Stimulated activated CD4-positive, alpha-beta T cell treated with anti-CD3 and anti-CD28 coated beads, Interleukin-2, amount 100 ng/mL, for 24 hours (primary cell): ENCODE measurements at regions not wholly inside any gene's neighbourhood (a gene's known extent, or its start where the extent isn't known, plus 50 kb on each side); places are given as distances from the start of the nearest gene placed in this dataset.

Source experiments
- DNase-seq, 2 donors: peaks; one replicate each; pipeline ENCODE4 v3.0.0-alpha.2; 2020

DNA sequence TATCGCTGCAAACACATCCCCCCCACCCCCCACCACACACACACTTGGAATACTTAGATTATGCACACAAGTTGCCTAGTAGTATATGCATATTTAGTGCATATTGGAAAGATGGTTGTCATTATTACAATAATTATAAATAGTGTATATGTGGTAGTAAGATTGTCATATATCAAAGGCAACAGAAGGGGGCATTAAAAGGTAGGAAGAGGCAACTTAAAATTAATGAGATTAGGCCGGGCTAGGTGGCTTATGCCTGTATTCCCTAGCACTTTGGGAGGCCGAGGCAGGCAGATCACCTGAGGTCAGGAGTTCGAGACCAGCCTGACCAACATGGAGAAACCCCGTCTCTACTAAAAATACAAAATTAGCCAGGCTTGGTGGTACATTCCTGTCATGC is 52.1 kb downstream of the GSC start:
- no peak for DNase-seq

DNA sequence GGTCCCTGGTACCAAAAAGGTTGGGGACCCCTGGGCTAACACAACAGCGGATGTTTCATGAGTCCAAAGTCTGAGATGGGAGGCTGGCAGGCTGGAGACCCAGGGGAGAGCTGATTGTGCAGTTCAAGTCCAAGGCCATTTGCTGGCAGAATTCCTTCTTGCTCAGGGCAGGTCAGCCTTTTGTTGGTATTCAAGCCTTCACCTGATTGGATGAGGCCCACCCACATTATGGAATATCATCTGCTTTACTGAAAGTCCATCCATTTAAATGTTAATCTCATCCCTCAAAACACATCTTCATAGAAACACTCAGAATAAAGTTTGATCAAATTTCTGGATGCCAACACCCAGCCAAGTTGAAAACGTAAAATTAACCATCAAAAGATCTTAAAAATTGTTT is 52.9 kb downstream of the GSC start:
- no peak for DNase-seq

DNA sequence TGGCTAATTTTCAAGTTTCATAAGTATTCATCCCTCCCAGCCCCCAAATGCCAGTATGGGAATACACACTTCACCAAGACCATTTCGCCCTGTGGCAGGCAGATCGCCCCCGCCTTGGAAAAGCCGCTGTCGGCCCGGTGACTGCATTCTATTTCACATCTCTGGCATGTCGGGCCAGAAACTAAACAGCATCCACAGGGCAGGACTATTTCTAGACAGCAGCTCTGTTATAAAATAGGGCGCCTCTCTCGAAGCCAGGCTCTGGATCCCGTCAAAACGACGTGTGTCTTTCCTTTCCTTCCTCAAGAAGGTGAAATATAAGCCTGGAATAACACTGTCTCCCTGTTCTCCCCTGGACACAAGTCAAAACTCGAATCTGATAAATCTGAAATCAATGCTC is 56.8 kb downstream of the GSC start:
- no peak for DNase-seq

DNA sequence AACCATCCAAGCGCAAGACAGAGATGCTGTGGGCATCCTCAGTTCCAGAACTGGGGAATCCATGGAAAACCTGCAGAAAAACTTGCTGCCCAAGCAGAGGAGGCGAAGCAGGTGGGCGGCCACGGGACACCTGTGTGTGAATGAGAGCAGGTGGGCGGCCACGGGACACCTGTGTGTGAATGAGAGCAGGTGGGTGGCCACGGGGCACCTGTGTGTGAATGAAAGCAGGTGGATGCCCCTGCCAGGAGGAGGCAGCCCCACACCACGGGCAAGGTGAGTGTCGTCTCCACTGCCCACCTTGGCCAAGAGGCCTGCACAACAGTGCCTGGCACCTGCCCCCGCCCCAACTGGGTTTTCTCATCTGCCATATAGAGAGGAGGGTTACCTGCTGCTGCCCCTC is 59.2 kb downstream of the GSC start:
- DNase-seq: no peak

DNA sequence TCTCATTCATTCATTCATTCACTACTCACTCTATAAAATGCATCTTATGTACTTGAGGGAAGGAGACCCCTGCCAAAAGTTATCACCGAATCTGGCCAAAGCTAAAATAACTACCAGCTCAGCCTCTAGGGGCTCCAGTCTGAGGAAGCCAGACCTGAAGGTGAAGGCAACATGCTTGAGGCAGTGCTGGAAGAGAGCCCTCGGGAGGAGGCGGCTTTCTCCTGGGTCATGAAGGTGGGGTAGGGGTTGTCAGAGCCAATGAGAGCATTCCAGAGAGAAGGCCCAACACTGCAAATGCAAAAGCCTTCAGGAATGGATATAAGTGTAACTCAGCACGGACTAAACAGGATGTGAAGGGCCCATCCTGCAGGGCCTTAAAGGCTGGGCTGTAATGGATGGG is 62.4 kb downstream of the GSC start:
- no peak for DNase-seq

DNA sequence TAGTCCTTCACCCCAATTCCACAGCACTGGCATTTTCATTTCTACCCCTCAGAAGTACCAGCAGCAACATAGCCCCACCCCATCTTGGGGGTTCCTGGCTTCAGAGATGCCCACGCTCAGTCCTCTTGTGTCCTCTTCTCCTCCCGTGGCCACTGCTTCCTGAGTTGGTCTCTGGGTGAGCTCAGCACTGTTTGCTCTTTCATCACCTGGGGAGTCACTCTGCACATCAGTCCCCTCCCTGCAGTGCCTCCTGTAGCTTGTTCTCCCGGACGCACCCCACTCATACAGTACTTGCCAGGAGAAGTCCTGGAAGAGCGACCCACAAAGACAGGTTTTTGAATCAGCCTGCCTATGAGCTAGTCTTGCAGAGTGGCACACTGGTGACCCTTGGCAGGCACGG is 63.8 kb downstream of the GSC start:
- no peak for DNase-seq

DNA sequence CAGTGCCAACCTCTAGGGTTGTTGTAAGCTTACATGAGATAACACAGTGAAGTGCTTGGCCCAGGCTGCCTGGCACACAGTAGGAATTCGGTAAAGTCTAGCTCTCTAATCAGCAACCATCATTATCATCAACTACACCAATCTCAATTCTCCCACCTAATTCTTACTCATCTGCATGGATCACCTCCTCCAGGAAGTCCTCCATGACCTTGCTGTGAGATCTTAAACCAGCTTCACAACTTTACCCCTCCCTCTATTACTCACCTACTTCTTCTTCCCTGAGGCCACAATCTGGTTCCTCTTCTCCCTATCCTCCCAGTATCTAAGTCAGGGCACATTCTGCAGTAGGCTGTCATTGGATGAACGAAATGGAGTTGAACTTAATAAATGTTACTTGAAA is 67.3 kb downstream of the GSC start:
- no peak for DNase-seq

DNA sequence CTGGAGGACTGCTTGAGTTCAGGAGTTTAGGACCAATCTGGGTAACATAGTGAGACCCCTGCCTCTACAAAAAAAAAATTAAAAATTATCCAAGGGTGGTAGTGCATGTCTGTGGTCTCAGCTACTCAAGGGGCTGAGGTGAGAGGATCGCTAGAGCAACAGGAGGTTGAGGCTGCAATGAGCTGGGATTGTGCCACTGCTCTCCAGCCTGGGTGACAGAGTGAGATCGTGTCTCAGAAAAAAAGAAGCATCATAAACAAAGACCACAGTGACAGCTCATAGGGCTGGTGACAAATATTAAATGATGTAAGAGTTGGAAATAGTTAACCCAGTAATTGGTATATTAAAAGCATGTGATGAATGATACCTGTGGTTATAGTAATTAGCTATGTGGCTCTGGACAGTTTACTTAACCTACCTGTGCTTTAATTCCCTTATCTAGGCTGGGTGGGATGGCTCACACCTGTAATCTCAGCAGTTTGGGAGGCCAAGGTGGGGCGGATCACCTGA is 68.0 kb downstream of the GSC start:
- no peak for DNase-seq

DNA sequence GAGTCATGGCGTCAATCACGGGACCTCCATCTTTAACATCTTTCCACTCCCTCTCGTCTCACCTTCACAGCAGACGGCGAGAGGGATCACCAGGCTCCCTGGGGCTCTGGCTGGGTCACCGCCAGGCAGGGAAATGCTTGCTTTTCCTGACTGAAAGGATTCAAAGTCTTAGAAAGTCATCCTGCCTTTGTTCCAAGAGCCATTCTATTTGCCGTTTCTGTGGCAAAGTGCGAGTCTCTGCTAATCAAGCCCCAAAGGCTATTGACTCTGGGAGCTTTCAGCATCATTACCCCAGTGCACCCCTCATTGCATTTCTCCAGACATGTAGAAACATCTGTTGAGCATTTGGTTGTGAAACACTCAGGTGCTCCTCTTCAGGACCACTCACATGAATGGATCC is 69.6 kb downstream of the GSC start:
- no peak for DNase-seq

DNA sequence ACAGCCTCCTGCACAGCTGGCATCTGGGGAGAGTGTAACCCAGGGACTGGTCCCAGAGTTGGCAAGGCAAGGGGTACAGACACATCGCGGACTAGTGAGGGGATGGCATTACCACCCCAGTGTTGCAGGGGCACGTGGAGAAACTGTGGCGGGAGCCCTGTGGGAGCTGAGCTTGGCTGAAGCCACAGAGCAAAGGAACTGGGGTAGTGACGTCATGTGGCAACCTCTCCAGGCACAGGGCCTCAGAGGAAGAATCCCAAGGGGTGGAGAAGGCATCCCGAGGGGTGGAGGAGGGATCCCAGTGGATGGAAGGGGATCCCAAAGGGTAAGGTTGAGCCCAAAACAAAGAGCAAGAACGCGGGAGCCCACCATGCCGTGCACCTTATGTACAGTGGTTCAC is 70.1 kb downstream of the GSC start:
- no peak for DNase-seq

DNA sequence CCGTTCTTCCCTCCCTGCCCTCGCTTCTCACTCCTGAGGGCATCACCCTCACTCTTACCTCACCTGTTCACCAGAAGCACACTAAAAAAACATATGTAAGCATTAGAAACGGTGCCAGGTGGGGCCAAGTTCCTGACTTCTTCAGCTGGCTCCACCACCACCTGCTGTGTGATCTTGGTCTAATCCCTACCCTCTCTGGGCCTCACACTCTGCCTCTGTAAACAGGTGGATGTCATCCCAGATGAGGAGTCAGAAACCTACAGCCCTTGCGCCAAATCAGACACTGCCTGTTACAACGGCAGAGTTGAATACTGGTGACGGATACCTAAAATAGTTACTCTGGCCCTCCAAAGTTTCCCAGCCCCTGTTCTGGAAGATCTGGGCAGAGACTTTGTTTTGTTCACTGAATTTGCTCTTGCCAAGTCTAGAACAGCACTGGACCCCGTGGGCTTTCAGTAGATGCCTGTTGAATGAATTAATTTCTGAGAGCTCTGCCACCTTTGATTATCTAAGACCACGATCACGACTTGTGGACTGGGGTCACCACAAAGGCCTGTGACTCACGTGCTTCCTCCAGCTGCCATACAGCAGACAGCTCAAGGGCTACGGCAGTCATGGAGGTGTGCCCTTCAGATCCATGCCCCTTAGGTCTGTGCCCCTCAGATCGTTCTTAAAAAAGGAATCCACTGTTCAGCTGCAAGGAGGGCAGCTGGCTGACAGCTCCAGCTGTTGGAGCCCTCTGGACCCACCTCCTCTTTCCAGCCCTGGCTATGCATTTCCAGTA is 71.9 kb downstream of the GSC start:
- DNase-seq: no peak

DNA sequence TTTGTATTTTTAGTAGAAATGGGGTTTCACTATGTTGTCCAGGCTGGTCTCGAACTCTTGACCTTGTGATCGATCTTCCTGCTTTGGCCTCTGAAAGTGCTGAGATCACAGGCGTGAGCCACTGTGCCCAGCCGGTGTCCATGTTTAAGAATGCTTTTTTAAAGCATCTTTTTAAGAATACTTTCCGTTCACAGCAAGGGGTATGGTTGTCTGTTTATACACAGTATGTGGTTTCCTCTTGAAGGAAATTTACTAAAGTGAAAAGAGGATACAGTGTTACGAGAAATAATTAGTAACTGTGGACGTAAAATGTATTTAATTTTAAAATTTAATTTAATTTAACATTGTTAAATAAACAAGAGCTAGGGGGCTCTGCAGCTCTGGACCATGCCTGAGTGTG is 73.4 kb downstream of the GSC start:
- no peak for DNase-seq

DNA sequence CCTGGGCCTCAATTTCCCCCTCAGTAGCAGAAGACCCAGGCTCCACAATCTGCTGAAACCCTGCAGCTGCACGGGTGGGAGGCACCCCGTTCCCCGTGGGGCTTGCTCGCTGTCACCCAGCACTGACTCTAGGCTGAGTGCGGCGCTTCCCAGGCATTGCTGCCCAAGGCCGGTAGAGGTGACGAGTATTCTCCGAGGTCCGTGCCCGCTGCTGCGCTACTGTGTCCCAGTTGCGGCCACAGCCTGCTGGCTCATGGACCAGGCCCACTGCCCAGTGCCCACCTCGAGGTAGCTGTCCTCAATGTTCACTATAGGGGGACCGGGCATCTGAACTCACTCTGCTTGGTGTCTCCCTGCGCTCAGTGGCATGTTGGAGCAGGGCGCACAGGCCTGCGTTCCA is 74.7 kb downstream of the GSC start:
- no peak for DNase-seq

DNA sequence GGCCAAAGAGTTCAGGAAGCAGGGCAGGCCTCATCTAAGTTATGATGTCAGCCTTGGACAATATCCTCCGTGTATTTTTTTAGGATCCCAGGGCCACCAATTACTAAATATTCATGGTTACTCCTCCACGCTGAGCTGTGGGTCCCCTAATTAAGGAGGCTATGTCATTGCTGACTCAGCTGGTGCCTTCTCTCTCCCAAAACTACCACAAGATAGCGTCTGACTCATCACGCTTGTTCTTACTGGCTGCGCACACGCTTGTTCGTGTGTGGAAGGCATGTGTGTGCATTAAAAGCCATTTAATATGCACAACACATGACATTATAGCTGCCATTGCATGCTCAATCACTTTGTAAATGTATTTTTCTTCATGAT is 78.3 kb downstream of the GSC start:
- no peak for DNase-seq

DNA sequence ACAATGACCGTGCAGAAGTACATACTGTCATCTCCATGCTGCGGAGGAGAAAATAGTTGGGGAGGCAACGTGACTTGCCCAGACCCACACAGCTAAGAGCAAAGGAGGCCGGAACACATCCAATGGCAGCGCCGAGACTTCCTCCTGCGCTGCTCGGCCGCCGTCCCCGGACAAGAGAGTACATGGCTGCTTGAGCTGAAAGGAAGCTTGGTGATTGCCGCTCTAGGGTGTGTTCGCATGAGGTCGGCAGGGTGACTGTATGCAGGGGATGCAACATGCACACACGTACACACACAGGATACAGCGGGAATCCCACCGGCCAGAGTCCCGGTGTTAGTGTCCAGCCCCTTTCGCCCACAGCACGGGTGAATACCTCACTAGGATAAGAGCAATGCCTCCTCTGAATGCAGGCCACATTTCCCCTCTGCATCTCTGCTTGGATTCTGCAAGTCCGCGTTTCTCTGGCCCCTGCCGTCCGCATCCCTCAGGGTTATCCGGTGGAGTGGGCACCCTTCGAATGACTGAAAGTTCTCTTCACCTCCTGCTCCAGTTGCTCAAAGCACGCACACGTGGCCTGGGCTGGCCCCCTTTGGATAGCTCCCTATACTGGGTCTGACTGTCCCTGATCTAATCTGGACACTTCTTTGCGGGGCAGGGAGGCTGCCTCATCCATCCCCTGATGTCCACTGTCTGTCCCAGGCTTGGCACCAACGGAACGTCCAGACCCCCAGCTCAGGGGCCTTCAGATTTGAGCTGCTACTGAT is 78.8 kb downstream of the GSC start:
- DNase-seq: no peak

DNA sequence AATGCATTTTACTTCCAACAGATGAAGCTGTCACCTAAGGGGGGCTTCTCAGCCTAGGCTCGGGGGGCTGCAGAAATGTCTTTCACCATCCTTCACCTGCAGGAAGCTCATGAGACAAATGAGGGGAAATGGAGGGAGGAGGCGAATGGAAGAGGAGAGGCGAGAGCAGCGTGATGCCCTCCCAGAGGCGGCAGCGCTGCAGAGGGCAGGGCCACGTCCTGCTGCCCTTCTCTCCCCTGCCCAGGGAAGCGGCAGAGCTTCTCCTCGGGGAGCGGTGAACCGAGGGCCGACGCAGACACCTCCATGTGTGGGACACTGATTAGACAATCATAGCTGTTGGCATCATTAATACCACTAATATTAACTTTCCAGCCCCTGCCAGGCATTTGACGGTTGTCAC is 78.3 kb downstream of the SERPINA3 start:
- no peak for DNase-seq

DNA sequence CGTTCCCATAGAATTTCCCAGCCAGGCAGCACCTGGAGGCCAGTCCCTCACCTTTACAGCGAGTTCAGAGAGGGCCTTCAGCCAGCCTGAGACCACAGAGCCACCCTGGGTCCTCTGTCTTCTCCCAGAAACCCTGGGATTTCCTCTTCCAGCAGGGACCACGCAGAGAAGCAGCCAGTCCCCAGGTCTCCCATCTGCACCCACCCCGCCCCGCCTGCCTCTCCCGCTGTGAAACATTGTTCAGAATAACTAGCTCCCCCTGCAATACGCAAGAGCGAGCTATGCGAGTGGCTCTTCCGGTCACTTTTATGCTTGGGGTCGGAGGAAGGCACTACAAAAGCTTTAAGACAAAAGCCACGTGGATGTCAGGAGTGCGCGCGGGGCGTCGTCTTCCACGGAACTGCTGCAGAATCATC is 77.8 kb downstream of the SERPINA3 start:
- DNase-seq: no peak

DNA sequence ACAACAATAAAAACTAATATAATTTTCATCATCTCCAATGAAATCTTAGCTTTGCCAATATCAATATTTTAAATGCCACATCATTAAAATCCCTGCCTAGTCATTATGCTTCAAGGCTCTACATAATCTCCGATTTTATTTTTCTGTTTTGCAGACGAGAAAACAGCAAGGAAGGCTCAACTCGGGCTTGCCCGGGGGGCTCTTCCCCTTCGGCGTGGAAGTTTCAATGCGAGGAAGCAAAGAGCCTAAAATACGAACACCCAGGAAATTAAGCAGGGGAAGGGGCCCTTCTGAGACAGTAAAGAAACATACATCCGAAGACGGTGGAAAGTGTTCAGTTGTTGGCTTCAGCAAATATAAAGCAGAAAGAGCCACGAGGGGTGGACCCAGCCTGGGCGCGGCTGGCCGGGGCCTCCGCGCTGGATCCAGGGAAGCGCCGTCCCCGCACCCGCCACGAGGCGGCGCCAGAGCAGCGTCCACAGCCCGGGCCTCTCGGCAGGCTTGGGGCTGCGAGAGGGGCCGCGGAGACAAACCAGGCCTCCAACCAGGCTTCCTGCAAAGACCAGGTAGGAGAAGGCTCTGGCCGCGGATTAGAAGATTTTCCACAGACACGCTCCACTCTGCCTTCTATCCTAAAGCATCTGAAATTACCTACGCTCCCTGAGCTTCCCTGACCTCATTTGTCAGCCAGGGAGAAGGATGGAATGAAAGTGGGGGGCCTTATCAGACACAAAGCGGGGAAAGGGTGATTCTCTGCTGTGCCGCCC is 77.2 kb downstream of the SERPINA3 start:
- DNase-seq: peak; percentile 62 to 71

DNA sequence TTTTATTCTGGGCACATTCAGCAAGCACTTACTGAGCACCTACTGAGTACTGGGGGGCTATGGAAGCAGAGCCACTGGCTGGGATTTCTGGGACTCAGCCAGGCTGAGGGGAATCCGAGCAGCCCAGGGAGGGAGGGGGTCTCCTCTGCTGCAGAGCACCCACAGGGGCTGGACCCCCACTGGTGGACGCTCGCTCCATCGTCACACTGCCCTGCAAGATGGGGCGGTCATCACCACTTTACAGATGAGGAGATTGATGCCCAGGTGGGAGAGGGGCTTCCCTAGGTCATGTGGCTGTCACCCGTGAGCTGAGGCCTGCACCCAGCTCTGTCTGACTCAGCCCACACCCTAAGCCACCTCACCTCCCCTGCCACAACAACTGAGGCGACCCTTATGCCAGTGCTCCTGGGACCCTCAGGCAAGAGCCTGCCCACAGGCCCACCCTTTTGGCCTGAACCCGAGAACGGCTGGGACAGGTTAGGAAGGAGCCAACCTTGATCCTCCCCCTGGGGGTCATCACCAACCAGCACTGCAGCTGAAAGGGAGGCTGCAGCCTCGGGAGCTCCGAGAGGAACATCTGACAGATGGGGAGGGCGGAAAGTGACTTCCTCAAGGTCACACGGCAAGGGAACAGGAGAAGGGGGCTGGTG is 74.4 kb downstream of the SERPINA3 start:
- no peak for DNase-seq

DNA sequence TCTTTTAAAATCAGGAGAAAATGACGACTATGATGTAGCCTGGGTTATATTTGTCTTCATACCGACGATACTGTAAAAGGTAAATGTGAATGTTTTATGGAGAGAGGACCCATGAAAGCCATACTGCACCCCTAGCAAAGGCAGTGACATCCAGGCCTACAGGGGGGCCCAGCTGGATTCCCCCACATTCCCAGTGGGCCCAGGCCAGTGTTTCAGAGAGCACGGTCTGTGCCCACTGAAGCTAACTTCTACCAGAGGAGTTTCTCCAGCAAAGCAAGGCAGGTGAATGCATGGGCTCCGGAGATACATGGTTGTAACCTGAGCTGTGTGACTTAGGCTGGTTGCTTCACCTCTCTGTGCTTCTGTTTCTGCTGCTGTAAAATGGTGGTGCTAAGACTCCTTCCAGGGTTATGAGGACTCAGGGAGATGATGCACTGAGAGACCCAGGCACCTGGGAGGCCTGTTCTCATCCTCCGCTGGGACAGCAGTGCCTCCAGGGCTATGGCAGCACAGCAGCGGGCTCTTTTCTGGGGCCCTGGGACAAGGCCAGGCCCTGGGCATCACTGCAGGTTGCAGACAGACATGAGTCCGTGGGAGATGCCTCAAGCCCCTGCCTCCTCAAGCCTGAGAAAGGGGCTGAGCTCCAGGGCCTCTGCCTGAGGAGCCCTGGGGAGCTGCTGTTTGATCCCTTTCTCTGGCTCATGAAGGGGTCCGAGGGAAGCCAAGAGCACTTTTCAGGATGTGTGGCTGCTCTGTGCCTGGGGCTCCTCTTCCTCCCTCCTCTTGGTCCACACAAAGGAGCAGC is 73.7 kb downstream of the SERPINA3 start:
- DNase-seq: no peak

DNA sequence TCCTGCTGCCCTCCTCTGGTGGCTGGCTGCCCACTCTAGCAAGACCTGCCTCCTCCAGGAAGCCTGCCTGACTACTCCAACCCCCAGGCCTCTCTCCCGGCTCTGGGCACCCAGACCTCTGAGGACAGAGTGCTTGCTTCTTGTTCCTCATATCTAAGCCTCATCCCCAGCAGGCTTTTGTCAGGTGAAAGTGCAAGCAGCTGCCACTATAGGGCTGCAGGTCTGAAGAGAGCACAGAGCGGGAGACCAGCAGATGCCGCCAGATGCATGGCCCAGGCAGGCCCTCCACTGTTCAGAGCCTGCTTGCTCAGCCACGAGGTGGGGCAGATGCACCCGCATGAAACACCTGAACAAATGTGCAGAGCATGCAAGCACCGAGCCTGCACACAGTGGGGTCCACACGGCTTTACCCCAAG is 73.0 kb downstream of the SERPINA3 start:
- DNase-seq: no peak

DNA sequence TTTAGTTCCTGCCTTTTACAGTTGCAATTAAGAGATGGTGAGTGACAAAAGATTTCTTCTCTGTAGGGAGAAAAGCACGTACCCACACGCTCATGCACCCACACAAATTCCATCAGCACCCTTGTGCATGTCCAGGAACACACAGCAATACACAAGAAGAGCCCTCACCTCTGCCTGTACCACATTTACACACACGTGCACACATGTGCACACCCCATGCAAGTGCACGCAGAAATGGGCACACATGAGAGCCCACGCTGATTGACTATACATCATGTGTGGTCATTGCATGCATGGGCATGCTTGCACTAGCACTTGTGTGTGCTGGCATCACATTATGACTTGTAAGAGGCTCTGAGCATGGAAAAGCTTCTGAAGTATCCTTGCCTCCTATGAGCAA is 70.5 kb downstream of the SERPINA3 start:
- DNase-seq: no peak
